Ishikawa (cell line): ENCODE measurements at regions not wholly inside any gene's neighbourhood (a gene's known extent, or its start where the extent isn't known, plus 50 kb on each side); places are given as distances from the start of the nearest gene placed in this dataset.

ENCODE experiments used
- CREB1 ChIP-seq: IDR thresholded peaks from 2 replicates; pipeline ENCODE4 v1.6.1; 2012; ENCODE audit warnings: low read depth
- EGR1 ChIP-seq: IDR thresholded peaks from 2 replicates; pipeline ENCODE4 v1.6.1; 2012
- EP300 ChIP-seq: IDR thresholded peaks from 2 replicates; pipeline ENCODE4 v1.6.1; 2012; ENCODE audit warnings: borderline replicate concordance
- RAD21 ChIP-seq: IDR thresholded peaks from 2 replicates; pipeline ENCODE4 v1.6.1; 2012; ENCODE audit warnings: low read depth
- REST ChIP-seq: IDR thresholded peaks from 2 replicates; pipeline ENCODE4 v1.6.1; 2012; ENCODE audit warnings: low read depth, mild to moderate bottlenecking
- TAF1 ChIP-seq: IDR thresholded peaks from 2 replicates; pipeline ENCODE4 v1.6.1; 2012; ENCODE audit warnings: low read depth, mild to moderate bottlenecking
- TCF12 ChIP-seq: IDR thresholded peaks from 2 replicates; pipeline ENCODE4 v1.6.1; 2012; ENCODE audit warnings: low read depth
- TEAD4 ChIP-seq: IDR thresholded peaks from 2 replicates; pipeline ENCODE4 v1.6.1; 2012
- YY1 ChIP-seq: IDR thresholded peaks from 2 replicates; pipeline ENCODE4 v1.6.1; 2012; ENCODE audit warnings: low read depth
- ZBTB7A ChIP-seq: IDR thresholded peaks from 2 replicates; pipeline ENCODE4 v1.6.1; 2012; ENCODE audit warnings: low read depth
- TF ChIP-seq, protein P1 (sequence below): IDR thresholded peaks from 2 replicates; pipeline ENCODE4 v1.6.1; 2012

DNA sequence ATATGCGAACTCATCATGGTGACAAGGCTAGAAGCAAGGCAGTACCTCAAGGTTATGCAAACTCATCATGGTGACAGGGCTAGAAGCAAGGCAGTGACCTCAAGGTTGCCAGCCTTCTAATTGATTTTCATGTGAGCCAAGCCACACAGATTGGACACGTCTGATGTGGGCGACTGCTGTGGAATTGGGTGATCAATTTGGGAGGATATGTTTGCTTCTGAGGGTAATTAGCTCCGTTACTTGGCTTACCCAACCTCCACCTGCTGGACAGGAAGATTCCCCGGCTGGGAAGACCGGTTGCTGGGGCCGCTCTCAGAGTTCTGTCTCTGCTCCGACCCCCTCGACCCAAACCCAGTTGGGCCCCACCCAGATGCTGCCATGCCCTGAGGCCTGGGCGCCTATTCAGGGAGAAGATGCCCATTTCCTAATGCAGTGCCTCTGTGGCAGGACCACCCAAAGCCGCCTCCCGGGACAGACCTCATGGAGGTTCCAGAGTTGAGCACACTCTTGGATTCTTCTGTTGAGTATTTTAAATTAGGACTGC lies 69.9 kb upstream of the SHANK2 start:
- TF ChIP-seq YY1 (no peak), CREB1 (no peak), EGR1 (no peak), REST (no peak), RAD21 (no peak), TAF1 (no peak), EP300 (no peak), TCF12 (no peak), ZBTB7A (no peak), TEAD4 (no peak)
- TF ChIP-seq, protein P1, sequence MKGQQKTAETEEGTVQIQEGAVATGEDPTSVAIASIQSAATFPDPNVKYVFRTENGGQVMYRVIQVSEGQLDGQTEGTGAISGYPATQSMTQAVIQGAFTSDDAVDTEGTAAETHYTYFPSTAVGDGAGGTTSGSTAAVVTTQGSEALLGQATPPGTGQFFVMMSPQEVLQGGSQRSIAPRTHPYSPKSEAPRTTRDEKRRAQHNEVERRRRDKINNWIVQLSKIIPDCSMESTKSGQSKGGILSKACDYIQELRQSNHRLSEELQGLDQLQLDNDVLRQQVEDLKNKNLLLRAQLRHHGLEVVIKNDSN, result no peak
